NCI-H2107 treated with DMSO at 0.1 percent for 48 hours (cell line): ENCODE measurements at regions not wholly inside any gene's neighbourhood (a gene's known extent, or its start where the extent isn't known, plus 50 kb on each side); places are given as distances from the start of the nearest gene placed in this dataset.
"Not testable (repeated sequence)": the region's sequence is repeated elsewhere in the genome, so short reads cannot be mapped to it uniquely, and the experiment has no call there.

ENCODE experiments used
- DNase-seq: peaks from one replicate; lab custom pipeline; 2025; ENCODE audit not compliant: unreplicated experiment; lab: John Stamatoyannopoulos, UW

DNA sequence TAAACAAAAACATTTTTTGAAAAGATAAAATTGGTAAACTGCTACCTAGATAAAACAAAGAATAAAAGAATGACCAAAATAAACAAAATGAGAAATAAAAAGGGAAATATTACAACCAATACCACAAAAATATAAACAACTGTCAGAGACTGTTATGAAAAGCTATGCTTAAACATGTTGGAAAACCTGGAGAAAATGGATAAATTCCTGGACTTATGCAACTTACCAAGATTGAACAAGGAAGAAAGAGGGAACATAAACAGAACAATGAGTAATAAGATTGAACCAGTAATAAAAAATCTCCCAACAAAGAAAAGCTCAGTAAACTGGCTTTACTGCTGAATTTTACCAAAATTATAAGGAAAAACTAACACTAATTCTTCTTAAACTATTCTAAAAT is 518.7 kb downstream of the GRXCR1 start:
- DNase-seq = no peak

- no peak for DNase-seq
These were observed 530.8 kb downstream of the GRXCR1 start for GRCh38 chr4:43423276-43423675.

GRCh38 chr4:43425206-43425605 is 532.7 kb downstream of the GRXCR1 start:
- DNase-seq = no peak

- DNase-seq = no peak
These were observed 542.8 kb downstream of the GRXCR1 start for GRCh38 chr4:43435291-43435690.

DNA sequence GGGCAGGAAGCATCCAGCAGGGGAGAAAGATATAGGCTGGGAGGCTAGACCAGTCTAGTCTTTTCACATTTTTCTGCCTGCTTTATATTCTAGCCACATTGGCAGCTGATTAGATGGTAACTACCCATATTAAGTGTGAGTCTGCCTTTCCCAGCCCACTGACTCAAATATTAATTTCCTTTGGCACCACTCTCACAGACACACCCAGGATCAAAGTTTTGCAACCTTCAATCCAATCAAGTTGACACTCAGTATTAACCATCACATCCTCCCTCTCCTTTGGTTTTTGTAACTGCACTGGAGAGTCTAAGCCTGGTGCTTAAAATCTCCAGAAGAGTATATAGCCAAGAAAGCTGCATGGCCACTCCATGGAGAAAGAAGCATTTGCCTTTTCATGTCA is 560.4 kb downstream of the GRXCR1 start:
- no peak for DNase-seq

- DNase-seq = no peak
These were observed 563.9 kb downstream of the GRXCR1 start for GRCh38 chr4:43456383-43456782.

GRCh38 chr4:43457866-43458265 is 565.4 kb downstream of the GRXCR1 start:
- DNase-seq = no peak

DNA sequence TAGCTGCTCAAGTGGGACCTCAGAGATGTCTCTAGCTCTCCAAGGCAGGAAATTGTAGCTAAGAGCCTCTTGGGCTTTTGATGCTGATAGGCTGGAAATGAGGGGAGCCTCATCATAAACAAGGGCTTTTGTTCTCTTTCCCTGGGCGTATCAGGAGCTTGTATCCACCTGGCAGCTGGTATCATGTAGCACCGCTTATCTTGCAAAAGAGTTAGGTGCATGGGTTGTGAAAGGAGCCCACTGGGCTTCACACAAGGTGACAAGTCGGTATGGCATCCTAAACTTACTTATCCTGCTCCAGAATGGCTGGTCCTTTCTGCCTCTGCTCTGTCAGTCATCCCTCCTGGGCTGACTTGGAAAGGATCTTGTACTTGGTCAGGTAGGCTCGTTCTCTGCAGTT is 565.8 kb downstream of the GRXCR1 start:
- DNase-seq = peak; percentile 11

GRCh38 chr4:43471950-43472349 is 579.4 kb downstream of the GRXCR1 start:
- no peak for DNase-seq

DNA sequence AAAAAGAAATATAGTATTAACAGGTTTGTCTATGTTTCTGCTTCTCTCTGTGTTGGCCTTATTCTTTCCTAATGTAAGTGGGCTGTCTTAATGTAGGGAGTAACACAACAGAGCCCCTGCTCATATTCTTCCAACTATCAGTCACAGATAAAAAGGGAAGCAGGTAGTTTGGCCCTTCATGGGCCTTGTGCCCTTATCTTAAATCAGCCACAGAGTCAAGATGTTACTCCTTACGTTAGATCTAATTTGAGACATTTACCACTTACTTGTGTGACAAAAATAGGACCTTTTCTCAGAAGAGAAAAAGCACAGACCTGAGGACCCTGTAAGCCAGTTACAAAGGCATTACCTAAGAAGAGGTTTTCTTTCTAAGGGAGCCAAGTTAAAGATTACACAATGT is 589.0 kb downstream of the GRXCR1 start:
- DNase-seq = no peak

GRCh38 chr4:43485196-43485595 is 592.7 kb downstream of the GRXCR1 start:
- DNase-seq = no peak

DNA sequence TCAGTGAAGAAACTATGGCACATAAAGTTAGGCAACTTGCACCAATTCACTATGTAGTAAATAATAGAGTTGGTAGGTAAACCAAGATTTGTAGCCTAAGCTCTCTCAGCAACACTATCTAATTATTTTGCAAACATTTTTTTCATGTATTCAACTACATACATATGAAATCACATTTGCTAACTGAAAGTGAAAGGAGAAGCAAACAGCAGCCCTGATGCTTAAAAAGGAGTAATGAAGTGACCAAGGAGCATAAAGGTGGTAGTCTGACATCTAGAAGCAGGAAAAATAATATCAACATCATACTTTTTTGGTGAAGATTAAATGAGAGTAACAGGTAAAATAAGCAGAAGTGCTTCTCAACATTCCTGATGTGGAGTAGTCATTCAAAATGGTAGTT is 603.7 kb downstream of the GRXCR1 start:
- DNase-seq = no peak

DNA sequence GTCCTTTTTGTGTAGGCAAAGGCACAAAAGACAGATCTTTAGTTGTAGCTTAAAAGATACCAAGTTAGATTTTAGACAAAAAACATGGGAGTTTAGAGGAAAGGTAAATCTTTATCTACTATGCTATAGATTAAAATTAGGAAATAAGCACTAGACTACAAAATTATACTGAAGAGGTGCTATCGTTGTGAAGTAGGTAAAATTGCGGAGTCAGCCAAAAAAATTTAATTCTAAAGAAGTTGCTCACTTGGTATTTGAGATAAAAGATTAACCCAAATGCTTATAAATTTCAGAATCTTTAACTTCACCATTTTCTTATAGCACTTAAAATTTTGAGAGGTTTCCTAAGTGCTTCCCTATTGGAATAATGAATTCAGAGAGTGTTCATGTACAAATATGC is 604.1 kb downstream of the GRXCR1 start:
- no peak for DNase-seq

- DNase-seq = not testable (repeated sequence)
These were observed 613.3 kb downstream of the GRXCR1 start for GRCh38 chr4:43505823-43506222.

GRCh38 chr4:43512253-43512652 is 619.7 kb downstream of the GRXCR1 start:
- no peak for DNase-seq

GRCh38 chr4:43525646-43526045 is 633.1 kb downstream of the GRXCR1 start:
- no peak for DNase-seq

DNA sequence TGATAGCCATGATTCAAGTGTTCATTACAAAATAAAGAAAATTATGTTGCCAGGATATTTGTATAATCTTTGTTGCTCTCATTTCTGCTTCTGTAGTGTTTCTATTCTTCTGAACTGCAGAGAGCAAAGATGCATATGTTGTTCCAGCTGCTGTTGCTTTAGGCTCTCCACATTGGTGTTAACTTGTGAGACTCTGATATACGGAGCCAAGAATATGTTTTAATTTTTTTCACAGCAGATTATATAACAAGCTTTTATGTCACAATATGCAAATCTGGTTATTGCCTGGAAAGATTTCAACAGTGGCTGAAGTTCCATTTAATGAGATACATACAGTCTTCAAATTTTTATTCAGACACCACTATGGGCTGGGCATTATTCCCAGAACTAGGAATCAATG is 655.0 kb downstream of the GRXCR1 start:
- DNase-seq = no peak

DNA sequence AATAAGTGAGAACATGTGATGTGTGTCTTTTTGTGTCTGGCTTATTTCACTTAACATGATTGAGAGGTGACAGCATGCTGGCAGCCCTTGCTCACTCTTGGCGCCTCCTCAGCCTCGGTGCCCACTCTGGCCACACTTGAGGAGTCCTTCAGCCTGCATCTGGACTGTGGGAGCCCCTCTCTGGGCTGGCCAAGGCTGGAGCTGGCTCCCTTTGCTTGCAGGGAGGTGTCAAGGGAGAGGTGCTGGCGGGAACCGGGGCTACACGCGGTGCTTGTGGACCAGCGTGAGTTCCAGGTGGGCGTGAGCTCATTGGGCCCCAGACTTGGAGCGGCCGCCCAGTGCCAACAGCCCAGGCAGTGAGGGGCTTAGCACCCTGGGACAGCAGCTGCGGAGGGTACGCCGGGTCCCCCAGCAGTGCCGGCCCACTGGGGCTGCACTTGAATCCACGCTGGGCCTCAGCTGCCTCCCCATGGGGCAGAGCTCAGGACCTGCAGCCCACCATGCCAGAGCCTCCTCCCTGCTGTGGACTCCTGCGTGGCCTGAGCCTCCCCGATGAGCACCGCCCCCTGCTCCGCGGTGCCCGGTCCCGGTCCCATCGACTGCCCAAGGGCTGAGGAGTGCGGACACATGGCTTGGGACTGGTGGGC is 658.6 kb downstream of the GRXCR1 start:
- no peak for DNase-seq

GRCh38 chr4:43556262-43556661 is 663.7 kb downstream of the GRXCR1 start:
- DNase-seq = no peak

DNA sequence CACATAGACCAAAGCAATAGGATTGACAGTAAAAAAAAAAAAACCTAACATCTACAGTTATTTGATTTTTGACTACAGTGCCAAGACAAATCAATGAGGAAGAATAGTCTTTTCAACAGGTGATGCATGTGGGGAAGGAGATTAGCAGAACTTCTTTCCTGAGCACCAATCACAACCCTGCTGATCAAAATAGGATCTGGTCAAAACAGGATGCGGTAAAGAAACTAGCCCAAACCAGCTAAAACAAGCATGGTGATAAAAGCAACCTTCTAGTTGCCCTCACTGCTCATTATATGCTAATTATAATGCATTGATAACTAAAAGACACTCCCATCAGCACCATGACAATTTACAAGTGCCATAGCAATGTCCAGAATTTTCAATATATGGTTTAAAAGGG is 667.5 kb downstream of the GRXCR1 start:
- no peak for DNase-seq

DNA sequence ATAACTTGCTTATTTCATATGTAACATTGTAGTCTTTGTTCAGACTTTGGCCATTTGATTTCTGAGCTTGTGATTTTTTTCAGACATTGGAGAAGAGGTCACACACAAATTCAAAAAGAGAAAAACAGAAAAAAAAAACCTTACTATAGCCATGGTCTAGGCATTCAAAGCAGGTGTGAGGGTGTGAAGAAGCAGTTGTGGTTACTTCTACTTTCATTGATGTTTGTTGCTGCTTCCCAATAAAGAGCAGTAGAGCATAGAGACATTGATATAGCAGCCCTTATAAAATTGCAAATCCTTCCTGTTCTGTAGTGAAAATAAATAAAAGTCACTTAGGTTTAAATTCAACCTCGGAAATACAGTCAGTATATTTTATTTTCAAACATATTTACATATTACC is 671.6 kb downstream of the GRXCR1 start:
- no peak for DNase-seq

DNA sequence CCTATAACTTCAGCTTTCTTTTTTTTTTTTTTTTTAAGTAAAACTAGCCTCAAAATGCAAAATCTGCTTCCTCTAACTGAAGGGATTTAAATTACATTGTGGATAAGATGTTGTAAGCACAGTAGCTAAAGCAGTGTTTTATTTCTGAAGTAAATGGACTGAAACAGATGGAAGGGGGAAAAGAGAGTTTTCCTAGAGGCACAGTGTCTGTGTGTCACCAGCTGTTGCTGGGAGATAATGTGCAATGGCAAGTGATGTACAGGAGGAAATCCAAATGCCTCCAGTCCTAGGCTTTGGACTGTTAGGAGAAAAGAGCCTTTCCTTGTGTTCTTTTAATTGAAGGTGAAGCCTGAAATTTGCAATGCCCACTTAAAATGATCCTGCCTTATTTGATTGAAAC is 672.1 kb downstream of the GRXCR1 start:
- no peak for DNase-seq

DNA sequence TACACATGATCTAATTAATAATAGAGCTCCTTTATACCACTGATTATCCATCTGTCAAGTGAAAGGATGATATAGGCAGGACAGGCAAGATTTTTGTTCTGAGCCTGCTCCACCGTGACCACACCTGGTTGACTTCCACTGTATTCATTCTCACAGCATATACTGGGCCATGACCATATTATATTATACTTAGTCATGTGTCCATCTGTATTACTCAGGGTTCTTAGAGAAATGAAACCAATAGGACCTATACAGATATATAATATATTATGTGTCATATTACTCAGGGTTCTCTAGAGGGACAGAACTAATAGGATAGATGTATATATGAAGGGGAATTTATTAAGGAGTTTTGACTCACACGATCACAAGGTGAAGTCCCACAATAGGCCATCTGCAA is 675.1 kb downstream of the GRXCR1 start:
- DNase-seq = no peak

GRCh38 chr4:43586813-43587212 is 694.3 kb downstream of the GRXCR1 start:
- DNase-seq = no peak
